GM19372 (cell line): ENCODE measurements at regions not wholly inside any gene's neighbourhood (a gene's known extent, or its start where the extent isn't known, plus 50 kb on each side); places are given as distances from the start of the nearest gene placed in this dataset.

Source experiments
- ATAC-seq: cut with Tn5 transposase; IDR thresholded peaks from one replicate; pipeline ENCODE4 v1.9.1; 2021; ENCODE audit warnings: mild to moderate bottlenecking, low read depth, moderate library complexity; ENCODE audit not compliant: unreplicated experiment

- no peak for ATAC-seq
Measured at GRCh38 chr4:4695497-4695896, 153.6 kb upstream of the STX18 start.

- no peak for ATAC-seq
Measured at GRCh38 chr4:4694827-4695226, 153.0 kb upstream of the STX18 start.

- ATAC-seq = no peak
Measured at GRCh38 chr4:4694296-4694772, 152.5 kb upstream of the STX18 start.

GRCh38 chr4:4693755-4694295 lies 152.0 kb upstream of the STX18 start:
- no peak for ATAC-seq

GRCh38 chr4:4693258-4693657 lies 151.4 kb upstream of the STX18 start:
- ATAC-seq = no peak

DNA sequence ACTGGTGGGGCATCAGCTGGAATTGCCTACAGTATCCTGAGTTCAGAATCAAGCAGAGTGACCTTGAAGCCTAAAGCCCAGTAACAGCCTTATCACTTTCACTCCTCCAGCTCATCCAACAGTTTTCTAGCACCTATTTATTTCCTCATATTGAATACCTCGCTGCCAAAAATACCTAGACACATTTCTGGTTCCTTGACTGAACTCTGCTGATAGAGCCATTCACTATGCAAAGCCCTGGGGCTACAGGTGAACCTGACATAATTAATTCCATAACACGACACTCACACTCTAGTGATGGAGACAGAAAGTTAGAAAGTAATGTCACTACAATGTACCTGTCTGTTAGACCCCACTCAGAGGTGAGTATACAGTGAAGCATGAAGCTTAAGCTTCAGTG lies 149.0 kb upstream of the STX18 start:
- no peak for ATAC-seq

DNA sequence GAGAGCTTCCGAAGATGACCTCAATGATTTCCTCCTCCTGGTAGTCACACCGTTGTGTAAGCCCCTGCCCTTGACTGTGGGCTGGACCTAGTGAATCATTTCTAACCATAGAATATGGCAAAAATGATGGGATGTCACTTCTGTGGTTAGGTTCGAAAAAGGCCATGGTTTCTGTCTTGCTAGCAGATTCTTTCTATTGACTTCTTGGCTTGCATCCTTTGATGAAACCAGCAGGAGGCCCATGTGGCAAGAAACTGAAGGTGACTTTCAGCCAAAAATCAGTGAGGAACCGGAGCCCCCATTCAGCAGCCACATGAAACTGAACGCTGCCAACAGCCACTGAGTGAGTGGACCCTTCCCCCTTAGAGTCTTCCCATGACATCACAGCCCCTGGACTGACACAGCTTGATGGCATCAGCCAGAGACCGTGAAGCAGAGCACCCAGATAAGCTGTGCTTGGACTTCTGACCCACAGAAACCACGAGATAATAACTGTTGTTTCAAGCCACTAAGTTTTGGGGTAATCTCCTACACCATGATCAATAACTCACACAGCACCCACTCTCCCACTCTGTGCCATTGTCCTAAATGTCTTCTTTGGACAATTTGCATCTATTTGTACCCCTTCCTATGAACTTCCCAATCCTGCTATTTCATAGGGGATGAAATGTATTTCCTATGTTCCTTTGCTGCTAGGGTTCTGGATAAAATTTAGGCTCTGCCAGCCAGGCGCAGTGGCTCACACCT lies 148.0 kb upstream of the STX18 start:
- ATAC-seq = peak; percentile 83

GRCh38 chr4:4687935-4688727 lies 146.3 kb upstream of the STX18 start:
- no peak for ATAC-seq

DNA sequence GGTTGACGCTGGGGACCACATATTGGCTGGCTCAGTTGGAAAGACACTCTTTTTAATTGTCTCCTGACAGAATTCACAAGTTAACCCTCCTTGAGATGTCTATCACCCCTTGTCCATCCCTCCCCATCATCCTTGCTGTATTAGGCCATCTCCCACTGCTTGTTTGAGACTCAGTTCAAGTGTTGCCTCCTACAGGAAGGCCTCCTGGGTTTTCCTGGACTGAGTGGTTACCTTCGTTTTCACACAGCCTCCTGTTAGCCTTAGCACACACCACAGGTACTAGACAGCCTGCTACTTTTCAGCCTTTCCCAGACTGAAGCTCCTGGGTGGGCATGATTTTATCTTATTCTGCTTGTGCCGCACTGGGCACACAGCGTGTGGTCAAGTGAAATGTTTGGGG lies 145.3 kb upstream of the STX18 start:
- ATAC-seq = no peak

DNA sequence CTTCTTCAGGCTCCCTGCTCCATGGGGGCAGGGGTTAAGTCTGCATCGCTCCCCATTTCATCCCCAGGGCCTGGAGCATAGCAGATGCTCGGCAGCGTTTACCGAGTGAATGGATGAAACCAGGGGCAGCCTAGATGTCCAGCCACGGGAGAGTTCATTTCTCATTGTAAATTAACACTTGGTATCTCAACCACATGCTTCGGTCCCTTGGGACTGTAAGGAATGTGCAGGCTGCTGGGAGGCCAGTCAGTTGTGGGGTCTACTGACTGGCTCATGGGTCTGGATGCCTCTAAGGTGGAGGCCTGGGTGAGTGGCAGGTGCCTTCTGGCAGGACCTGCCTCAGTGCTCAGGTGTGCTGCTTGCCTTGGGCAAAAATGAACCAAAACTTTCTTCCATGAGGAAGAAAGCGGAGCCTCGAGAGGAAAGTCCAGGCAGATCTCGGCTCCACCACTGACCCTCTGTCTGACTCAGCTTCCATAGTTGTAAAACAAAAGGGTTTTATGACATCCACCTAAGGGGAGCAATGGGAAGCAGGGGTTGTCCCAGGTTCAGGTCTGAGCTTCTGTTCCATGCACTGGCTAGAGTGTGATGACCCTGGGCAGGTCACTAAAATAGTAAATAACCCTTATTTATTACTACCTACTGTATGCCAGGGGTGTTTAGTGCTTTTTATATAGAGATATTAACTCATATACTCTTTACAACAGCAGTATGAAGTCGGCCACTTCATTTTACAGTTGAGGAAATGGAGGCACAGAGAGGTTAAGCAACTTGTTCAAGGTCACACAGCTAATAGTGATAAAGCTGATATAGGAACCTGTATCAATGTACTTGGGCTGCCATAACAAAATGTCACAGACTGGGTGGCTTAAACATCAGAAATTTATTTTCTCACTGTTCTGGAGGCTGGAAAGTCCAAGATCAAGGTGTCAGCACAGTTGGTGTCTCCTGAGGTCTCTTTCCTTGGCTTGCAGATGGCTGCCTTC lies 144.3 kb upstream of the STX18 start:
- ATAC-seq = no peak

DNA sequence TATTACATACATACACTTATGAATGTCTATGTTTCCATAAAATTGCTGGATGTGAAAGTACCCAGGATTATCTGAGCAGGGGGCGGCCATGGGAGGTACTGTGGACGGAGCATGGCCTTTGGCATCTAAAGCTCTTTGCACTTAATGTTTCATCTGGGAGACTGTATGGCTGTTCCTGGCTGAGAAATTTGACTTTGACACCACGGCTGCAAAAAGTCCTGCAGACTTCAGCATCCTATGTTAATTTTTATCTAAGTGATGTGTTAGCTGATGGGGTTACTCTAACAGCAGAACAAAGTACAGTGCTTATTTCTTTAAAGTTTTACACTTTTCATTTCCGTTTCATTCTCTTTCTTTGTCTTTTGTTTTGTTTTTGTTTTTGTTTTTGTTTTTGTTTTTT lies 139.8 kb upstream of the STX18 start:
- ATAC-seq = no peak

GRCh38 chr4:4680758-4681157 lies 138.9 kb upstream of the STX18 start:
- no peak for ATAC-seq

DNA sequence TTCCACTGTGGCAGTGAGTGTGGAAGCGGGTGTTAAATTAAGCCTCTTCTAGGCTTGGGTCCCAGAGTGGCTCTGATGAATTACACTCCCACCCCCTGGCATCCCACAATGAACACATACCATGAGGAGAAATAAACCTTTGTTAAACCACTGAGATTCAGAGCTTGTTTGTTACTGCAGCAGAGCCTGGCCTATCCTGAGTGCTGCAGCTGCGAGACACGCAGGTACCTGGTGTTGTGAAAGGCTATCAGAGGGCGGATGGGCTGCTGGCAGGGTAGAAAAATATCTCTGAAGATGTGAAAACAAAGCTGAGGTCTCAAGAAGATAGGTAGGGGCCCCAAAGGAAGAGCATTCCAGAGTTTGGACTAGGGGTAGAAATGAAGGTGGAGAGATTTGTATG lies 138.4 kb upstream of the STX18 start:
- ATAC-seq = no peak

DNA sequence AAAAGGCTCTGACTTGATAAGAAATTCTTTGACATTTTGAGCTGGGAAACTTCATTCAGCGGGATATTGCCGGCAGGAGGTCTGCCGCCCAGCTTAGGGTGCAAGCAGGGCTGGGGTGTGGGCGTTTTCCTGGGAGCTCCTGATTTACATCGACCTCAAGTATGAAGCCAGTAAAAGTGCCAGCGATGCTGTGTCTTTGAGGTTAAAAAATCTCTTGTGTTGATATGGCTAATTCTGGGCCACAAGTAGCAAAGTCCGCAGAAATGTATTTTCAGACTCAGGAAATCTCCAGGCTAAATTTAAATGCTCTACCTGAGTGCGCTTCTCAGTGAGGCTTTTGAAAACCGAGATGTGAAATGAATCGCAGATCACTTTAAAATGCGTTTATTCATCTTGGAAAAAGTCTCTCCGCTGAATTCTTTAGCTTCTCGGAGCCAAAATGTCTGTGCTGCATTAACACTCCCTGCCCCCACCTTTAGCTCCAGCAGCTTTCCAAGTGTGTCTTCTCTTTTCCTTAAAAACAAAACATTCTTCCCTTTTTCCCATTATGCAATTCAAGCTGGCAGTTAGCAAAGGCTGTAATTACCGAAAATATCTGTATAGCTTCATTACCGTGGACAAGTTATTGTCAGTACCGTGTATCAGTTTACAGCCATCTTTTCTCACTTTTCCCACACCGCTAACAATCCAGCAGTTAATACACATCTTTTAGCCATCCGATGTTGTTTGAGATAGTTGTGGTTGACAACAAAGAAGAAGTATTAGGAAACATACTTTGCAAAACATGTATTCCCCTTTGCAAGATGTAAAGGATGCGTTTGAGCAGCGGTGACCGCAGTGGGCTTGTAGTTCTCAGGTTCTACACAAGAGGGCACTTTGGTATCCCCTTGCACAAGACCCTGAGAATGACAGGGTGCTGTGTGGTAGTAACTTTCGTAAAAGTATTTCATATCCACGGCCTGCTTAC lies 136.0 kb upstream of the STX18 start:
- ATAC-seq = no peak

GRCh38 chr4:4675641-4676040 lies 133.8 kb upstream of the STX18 start:
- ATAC-seq = no peak

GRCh38 chr4:4675051-4675581 lies 133.3 kb upstream of the STX18 start:
- no peak for ATAC-seq

- ATAC-seq = no peak
Measured at GRCh38 chr4:4673070-4673469, 131.2 kb upstream of the STX18 start.

DNA sequence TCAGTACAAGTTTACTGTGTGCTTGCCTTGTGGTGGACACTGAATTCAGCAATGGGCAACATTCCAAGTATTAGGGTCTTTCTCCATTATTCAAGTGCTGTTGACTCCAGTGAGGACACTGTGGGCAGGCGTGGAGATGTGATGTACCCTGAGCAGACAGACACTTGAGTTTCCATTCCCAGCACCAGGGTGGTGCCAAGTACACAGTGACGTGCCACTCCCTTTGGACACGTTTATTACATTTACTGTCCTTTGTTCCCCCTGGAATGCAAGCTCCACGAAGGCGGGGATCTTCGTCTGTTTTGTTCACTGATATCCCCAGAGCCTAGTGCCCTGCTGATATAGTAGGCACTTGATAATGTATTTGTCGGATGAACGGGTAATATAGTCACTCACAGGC lies 130.6 kb upstream of the STX18 start:
- no peak for ATAC-seq

DNA sequence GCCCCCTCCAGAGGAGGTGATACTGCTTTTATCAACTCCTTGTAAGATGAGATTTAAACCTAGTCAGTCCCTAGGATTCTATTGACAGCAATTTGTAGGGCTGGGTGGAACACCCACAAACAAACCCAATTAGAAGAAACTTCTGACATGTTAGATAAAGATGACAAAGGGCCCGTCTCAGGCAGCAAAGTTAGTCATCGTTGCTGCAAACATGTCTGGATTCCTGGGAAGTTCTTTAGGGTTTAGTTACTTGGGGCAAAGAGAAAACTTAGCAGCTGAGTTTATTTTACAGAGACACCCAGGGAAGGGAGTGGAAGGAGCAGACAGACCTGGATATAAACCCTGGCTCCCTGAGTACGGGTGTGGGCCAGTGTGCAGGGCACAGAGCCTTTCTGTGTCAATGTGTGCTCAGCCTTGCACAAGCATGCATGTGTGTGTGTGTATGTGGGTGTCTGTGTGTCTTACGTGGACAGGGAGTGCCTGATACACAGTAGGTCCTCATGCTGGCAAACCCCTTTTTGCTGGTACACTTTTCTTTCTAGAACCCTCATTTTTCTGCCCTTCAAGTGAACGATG lies 130.0 kb upstream of the STX18 start:
- no peak for ATAC-seq
